ENCODE measurements at regions not wholly inside any gene's neighbourhood (a gene's known extent, or its start where the extent isn't known, plus 50 kb on each side); places are given as distances from the start of the nearest gene placed in this dataset.

GRCh38 chr6:2546901-2547300 is 203.8 kb downstream of the MYLK4 start:
- no peaks in the 10 kb centered on the region for H3F3A ChIP-seq (ENCODE audit: control insufficient read depth, insufficient read depth)
- no peaks in the 10 kb centered on the region for H3K36me3 ChIP-seq (ENCODE audit: control insufficient read depth, low read length)
- H3K4me1 ChIP-seq (ENCODE audit: control insufficient read depth, low read length): no peaks in the 10 kb centered on the region
- no peaks in the 10 kb centered on the region for H4K20me1 ChIP-seq (ENCODE audit: control insufficient read depth, insufficient read depth, low read depth, low read length)
- H3K79me2 ChIP-seq (ENCODE audit: control insufficient read depth, low read length): no peaks in the 10 kb centered on the region
- peaks cover 8% of the 10 kb centered on the region; the same call in 1 of the 2 replicates for H3K27me3 ChIP-seq (ENCODE audit: control insufficient read depth, low read length)
- no peaks in the 10 kb centered on the region for H3K9me2 ChIP-seq (replicated peaks; ENCODE audit: control insufficient read depth, low read length)
- H3K9me3 ChIP-seq (ENCODE audit: control insufficient read depth, insufficient read depth, low read length): peaks cover 11% of the 10 kb centered on the region; the same call in 1 of the 2 replicates
- no peak overlapping the region for H3K4me2 ChIP-seq (ENCODE audit: low read length)
- no peak overlapping the region for H3K27ac ChIP-seq (ENCODE audit: low read depth, low read length)
- TF ChIP-seq EZH2phosphoT487 (IDR thresholded peaks at IDR 0.05; ENCODE audit: borderline replicate concordance, low read length) (no peak), CTCF (IDR thresholded peaks at IDR 0.05; ENCODE audit: low read depth, low read length, poor library complexity, severe bottlenecking) (no peak)
- H3K4me3 ChIP-seq (ENCODE audit: low read length): no peak overlapping the region

- no peak overlapping the region for H3K27ac ChIP-seq (ENCODE audit: low read depth, low read length)
- H3K9me2 ChIP-seq (replicated peaks; ENCODE audit: control insufficient read depth, low read length): no peaks in the 10 kb centered on the region
- no peaks in the 10 kb centered on the region for H3K36me3 ChIP-seq (ENCODE audit: control insufficient read depth, low read length)
- H3K4me1 ChIP-seq (ENCODE audit: control insufficient read depth, low read length): no peaks in the 10 kb centered on the region
- no peaks in the 10 kb centered on the region for H3K79me2 ChIP-seq (ENCODE audit: control insufficient read depth, low read length)
- H3K4me2 ChIP-seq (ENCODE audit: low read length): no peak overlapping the region
- TF ChIP-seq EZH2phosphoT487 (IDR thresholded peaks at IDR 0.05; ENCODE audit: borderline replicate concordance, low read length) (no peak), CTCF (IDR thresholded peaks at IDR 0.05; ENCODE audit: low read depth, low read length, poor library complexity, severe bottlenecking) (no peak)
- H3K4me3 ChIP-seq (ENCODE audit: low read length): no peak overlapping the region
- H4K20me1 ChIP-seq (ENCODE audit: control insufficient read depth, insufficient read depth, low read depth, low read length): no peaks in the 10 kb centered on the region
- H3K27me3 ChIP-seq (ENCODE audit: control insufficient read depth, low read length): peaks cover 8% of the 10 kb centered on the region; the same call in 1 of the 2 replicates
- H3F3A ChIP-seq (ENCODE audit: control insufficient read depth, insufficient read depth): no peaks in the 10 kb centered on the region
- H3K9me3 ChIP-seq (ENCODE audit: control insufficient read depth, insufficient read depth, low read length): peaks cover 11% of the 10 kb centered on the region; the same call in 1 of the 2 replicates
Measured at GRCh38 chr6:2545383-2546038, 205.2 kb downstream of the MYLK4 start.

GRCh38 chr6:2543321-2543720 is 207.4 kb downstream of the MYLK4 start:
- no peaks in the 10 kb centered on the region for H3K4me1 ChIP-seq (ENCODE audit: control insufficient read depth, low read length)
- H3K79me2 ChIP-seq (ENCODE audit: control insufficient read depth, low read length): no peaks in the 10 kb centered on the region
- no peaks in the 10 kb centered on the region for H4K20me1 ChIP-seq (ENCODE audit: control insufficient read depth, insufficient read depth, low read depth, low read length)
- H3K4me3 ChIP-seq (ENCODE audit: low read length): no peak overlapping the region
- H3F3A ChIP-seq (ENCODE audit: control insufficient read depth, insufficient read depth): no peaks in the 10 kb centered on the region
- no peak overlapping the region for H3K27ac ChIP-seq (ENCODE audit: low read depth, low read length)
- H3K9me2 ChIP-seq (replicated peaks; ENCODE audit: control insufficient read depth, low read length): no peaks in the 10 kb centered on the region
- TF ChIP-seq EZH2phosphoT487 (IDR thresholded peaks at IDR 0.05; ENCODE audit: borderline replicate concordance, low read length) (no peak), CTCF (IDR thresholded peaks at IDR 0.05; ENCODE audit: low read depth, low read length, poor library complexity, severe bottlenecking) (no peak)
- H3K4me2 ChIP-seq (ENCODE audit: low read length): no peak overlapping the region
- peaks cover 11% of the 10 kb centered on the region for H3K27me3 ChIP-seq (ENCODE audit: control insufficient read depth, low read length)
- H3K36me3 ChIP-seq (ENCODE audit: control insufficient read depth, low read length): no peaks in the 10 kb centered on the region
- peaks cover 7% of the 10 kb centered on the region; the same call in 1 of the 2 replicates for H3K9me3 ChIP-seq (ENCODE audit: control insufficient read depth, insufficient read depth, low read length)

All from DOHH2 (cell line).